Neural progenitor cell (in vitro differentiated cells): ENCODE measurements at regions not wholly inside any gene's neighbourhood (a gene's known extent, or its start where the extent isn't known, plus 50 kb on each side); places are given as distances from the start of the nearest gene placed in this dataset.

Source experiments
- DNase-seq: peaks from one replicate; pipeline ENCODE4 v3.0.0-alpha.2; 2016; ENCODE audit warnings: low spot score
- H2AFZ ChIP-seq: fragments of 200-600 bp; sonication (generic); replicated peaks from 2 replicates; pipeline ENCODE4 v1.6.1; 2016; ENCODE audit warnings: antibody characterized with exemption
- H3F3A ChIP-seq: fragments of 200-600 bp; sonication (generic); 2 replicates; pipeline ENCODE4 v1.6.1; 2016; ENCODE audit warnings: antibody characterized with exemption, low read depth
- H3K27ac ChIP-seq: fragments of 200-600 bp; sonication (generic); 2 replicates; pipeline ENCODE4 v1.5.1; 2016; ENCODE audit warnings: mild to moderate bottlenecking
- H3K27me3 ChIP-seq: fragments of 200-600 bp; sonication (generic); 2 replicates; pipeline ENCODE4 v1.6.1; 2016; ENCODE audit warnings: mild to moderate bottlenecking, moderate library complexity
- H3K36me3 ChIP-seq: fragments of 200-600 bp; sonication (generic); 2 replicates; pipeline ENCODE4 v1.5.1; 2016
- H3K4me1 ChIP-seq: fragments of 200-600 bp; sonication (generic); 2 replicates; pipeline ENCODE4 v1.6.1; 2016; ENCODE audit warnings: mixed run types
- H3K4me2 ChIP-seq: fragments of 200-600 bp; sonication (generic); 2 replicates; pipeline ENCODE4 v1.6.1; 2016
- H3K4me3 ChIP-seq: fragments of 200-600 bp; sonication (generic); 2 replicates; pipeline ENCODE4 v1.5.1; 2016
- H3K79me2 ChIP-seq: fragments of 200-600 bp; sonication (generic); 2 replicates; pipeline ENCODE4 v1.6.1; 2016; ENCODE audit warnings: low read depth
- H3K9ac ChIP-seq: fragments of 200-600 bp; sonication (generic); 2 replicates; pipeline ENCODE4 v1.6.1; 2016
- H3K9me3 ChIP-seq: fragments of 200-600 bp; sonication (generic); 2 replicates; pipeline ENCODE4 v1.5.1; 2016; ENCODE audit warnings: low read depth
- H4K20me1 ChIP-seq: fragments of 200-600 bp; sonication (generic); 2 replicates; pipeline ENCODE4 v1.6.1; 2016; ENCODE audit warnings: low read depth
- H3K27ac Mint-ChIP-seq: 3 replicates; pipeline ENCODE4 v1.8.0; 2021; ENCODE audit warnings: mixed read lengths
- H3K27me3 Mint-ChIP-seq: 2 replicates; pipeline ENCODE4 v1.8.0; 2022; ENCODE audit warnings: low read depth, mild to moderate bottlenecking, inconsistent platforms, moderate library complexity, mixed read lengths; ENCODE audit not compliant: insufficient read depth
- H3K36me3 Mint-ChIP-seq: 3 replicates; pipeline ENCODE4 v1.8.0; 2021; ENCODE audit warnings: mixed read lengths
- H3K4me1 Mint-ChIP-seq: 3 replicates; pipeline ENCODE4 v1.8.0; 2021; ENCODE audit warnings: mixed read lengths
- H3K4me3 Mint-ChIP-seq: 3 replicates; pipeline ENCODE4 v1.8.0; 2021; ENCODE audit warnings: mild to moderate bottlenecking, moderate library complexity, mixed read lengths
- H3K9me3 Mint-ChIP-seq: 3 replicates; pipeline ENCODE4 v1.8.0; 2020; ENCODE audit warnings: mixed read lengths
- EZH2 ChIP-seq: fragments of 200-600 bp; sonication (generic); IDR thresholded peaks from 2 replicates; pipeline ENCODE4 v1.6.1; 2017; ENCODE audit warnings: antibody characterized with exemption, mild to moderate bottlenecking, moderate library complexity
- EZH2phosphoT487 ChIP-seq: fragments of 200-600 bp; sonication (generic); IDR thresholded peaks from 2 replicates; pipeline ENCODE4 v1.6.1; 2017; ENCODE audit warnings: antibody characterized with exemption
- TF ChIP-seq, protein P1 (sequence below): fragments of 200-600 bp; sonication (generic); IDR thresholded peaks from 2 replicates; pipeline ENCODE4 v1.5.1; 2017; ENCODE audit warnings: antibody characterized with exemption, mild to moderate bottlenecking

DNA sequence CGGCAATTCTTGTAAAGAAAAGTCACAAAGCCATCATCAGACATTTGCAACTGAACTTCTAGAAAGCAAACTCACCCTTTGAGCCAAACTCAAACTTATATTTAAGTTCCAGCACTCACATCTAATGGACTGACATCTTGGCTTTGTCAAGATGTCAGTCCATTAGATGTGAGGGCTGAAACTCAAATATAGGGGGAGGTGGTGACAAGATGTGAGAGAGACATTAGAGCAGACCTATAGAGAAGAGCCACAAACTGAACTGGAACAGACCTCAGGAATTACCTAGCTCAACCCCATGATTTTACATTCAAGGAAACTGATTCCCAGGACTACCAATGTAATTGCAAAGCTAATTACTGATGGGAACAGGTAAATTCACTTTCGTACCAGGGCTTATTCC, 543.8 kb downstream of the TNS1 start:
- Histone ChIP-seq H3K4me1 (peaks cover 18% of the 10 kb centered on the region), H3K4me2 (no peak overlapping the region), H4K20me1 (no peaks in the 10 kb centered on the region), H3K27ac (no peak overlapping the region), H3K9ac (no peak overlapping the region), H3F3A (no peaks in the 10 kb centered on the region), H3K4me3 (no peak overlapping the region), H3K79me2 (no peaks in the 10 kb centered on the region), H3K36me3 (no peaks in the 10 kb centered on the region), H3K9me3 (no peaks in the 10 kb centered on the region), H2AFZ (no peak overlapping the region), H3K27me3 (no peaks in the 10 kb centered on the region)
- DNase-seq = no peak
- Mint-ChIP-seq H3K9me3 (no peaks in the 10 kb centered on the region), H3K27ac (no peak overlapping the region), H3K4me3 (no peak overlapping the region), H3K27me3 (peaks cover 6% of the 10 kb centered on the region), H3K4me1 (no peaks in the 10 kb centered on the region), H3K36me3 (no peaks in the 10 kb centered on the region)
- TF ChIP-seq, protein P1, sequence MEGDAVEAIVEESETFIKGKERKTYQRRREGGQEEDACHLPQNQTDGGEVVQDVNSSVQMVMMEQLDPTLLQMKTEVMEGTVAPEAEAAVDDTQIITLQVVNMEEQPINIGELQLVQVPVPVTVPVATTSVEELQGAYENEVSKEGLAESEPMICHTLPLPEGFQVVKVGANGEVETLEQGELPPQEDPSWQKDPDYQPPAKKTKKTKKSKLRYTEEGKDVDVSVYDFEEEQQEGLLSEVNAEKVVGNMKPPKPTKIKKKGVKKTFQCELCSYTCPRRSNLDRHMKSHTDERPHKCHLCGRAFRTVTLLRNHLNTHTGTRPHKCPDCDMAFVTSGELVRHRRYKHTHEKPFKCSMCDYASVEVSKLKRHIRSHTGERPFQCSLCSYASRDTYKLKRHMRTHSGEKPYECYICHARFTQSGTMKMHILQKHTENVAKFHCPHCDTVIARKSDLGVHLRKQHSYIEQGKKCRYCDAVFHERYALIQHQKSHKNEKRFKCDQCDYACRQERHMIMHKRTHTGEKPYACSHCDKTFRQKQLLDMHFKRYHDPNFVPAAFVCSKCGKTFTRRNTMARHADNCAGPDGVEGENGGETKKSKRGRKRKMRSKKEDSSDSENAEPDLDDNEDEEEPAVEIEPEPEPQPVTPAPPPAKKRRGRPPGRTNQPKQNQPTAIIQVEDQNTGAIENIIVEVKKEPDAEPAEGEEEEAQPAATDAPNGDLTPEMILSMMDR = no peak
- no peak for TF ChIP-seq EZH2phosphoT487
- TF ChIP-seq EZH2 = no peak

DNA sequence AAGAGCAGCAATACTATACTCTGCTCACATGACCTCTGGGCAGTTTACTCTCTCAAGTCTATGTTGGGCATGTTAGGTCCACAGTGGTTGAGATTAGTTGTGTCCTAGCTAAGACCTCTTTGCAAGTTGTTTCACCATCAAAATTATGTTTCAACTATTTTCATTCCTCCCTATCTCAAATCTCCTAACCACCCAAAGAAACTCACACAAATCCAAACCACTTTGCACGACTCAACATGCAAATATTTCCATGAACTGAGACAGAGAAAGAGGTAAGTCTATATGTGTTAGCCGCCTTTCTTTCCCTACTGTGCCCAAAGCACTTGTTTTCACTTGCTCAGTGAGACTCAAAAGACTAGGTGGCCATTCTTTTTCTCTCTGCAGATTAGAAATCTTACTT, 546.8 kb downstream of the TNS1 start:
- no peaks in the 10 kb centered on the region for H3F3A ChIP-seq
- no peaks in the 10 kb centered on the region for H4K20me1 ChIP-seq
- no peaks in the 10 kb centered on the region for H3K36me3 ChIP-seq
- no peak for DNase-seq
- H3K9ac ChIP-seq = no peak overlapping the region
- no peak overlapping the region for H3K27ac ChIP-seq
- no peak overlapping the region for H3K4me3 Mint-ChIP-seq
- no peaks in the 10 kb centered on the region for H3K79me2 ChIP-seq
- no peaks in the 10 kb centered on the region for H3K36me3 Mint-ChIP-seq
- H3K4me3 ChIP-seq = no peak overlapping the region
- H3K4me1 ChIP-seq = peaks cover 18% of the 10 kb centered on the region
- peaks cover 2% of the 10 kb centered on the region for H3K9me3 Mint-ChIP-seq
- TF ChIP-seq EZH2 (no peak), EZH2phosphoT487 (no peak)
- TF ChIP-seq, protein P1 = no peak
- H3K9me3 ChIP-seq = no peaks in the 10 kb centered on the region
- H3K4me2 ChIP-seq = peak overlapping the region; percentile 11
- H3K27me3 Mint-ChIP-seq = peaks cover 7% of the 10 kb centered on the region
- no peak overlapping the region for H3K27ac Mint-ChIP-seq
- H3K27me3 ChIP-seq = no peaks in the 10 kb centered on the region
- H3K4me1 Mint-ChIP-seq = peaks cover 3% of the 10 kb centered on the region
- no peak overlapping the region for H2AFZ ChIP-seq

DNA sequence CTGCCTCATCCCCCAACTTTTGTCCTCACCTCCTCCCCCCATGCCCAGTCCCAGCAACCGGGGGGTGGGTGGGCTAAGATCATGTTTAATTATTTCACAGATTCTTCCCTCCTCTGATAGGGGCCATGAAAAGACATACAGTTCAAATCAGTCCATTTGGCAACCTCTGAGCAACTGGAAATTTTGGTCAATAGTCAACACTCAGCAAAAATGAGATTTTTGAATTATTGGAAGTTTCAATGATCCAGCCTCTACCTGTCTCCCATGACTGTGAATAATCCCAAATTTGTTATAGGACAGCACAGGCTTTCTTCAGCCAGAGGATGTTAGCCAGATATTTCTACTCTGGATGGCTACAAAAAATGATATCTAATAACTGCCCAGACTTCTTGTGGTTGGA, 549.9 kb downstream of the TNS1 start:
- Histone ChIP-seq H3K4me1 (peaks cover 18% of the 10 kb centered on the region), H2AFZ (no peak overlapping the region), H3K9ac (no peak overlapping the region), H3K4me3 (no peak overlapping the region), H3K9me3 (no peaks in the 10 kb centered on the region), H3K79me2 (no peaks in the 10 kb centered on the region), H3K36me3 (no peaks in the 10 kb centered on the region), H4K20me1 (no peaks in the 10 kb centered on the region), H3K27me3 (no peaks in the 10 kb centered on the region), H3K27ac (no peak overlapping the region), H3F3A (no peaks in the 10 kb centered on the region), H3K4me2 (no peak overlapping the region)
- H3K4me3 Mint-ChIP-seq = no peak overlapping the region
- H3K4me1 Mint-ChIP-seq = peaks cover 3% of the 10 kb centered on the region
- peaks cover 2% of the 10 kb centered on the region for H3K9me3 Mint-ChIP-seq
- no peak for DNase-seq
- H3K27ac Mint-ChIP-seq = no peak overlapping the region
- H3K27me3 Mint-ChIP-seq = peaks cover 7% of the 10 kb centered on the region
- TF ChIP-seq EZH2phosphoT487 = no peak
- TF ChIP-seq, protein P1 = no peak
- no peak for TF ChIP-seq EZH2
- H3K36me3 Mint-ChIP-seq = no peaks in the 10 kb centered on the region

DNA sequence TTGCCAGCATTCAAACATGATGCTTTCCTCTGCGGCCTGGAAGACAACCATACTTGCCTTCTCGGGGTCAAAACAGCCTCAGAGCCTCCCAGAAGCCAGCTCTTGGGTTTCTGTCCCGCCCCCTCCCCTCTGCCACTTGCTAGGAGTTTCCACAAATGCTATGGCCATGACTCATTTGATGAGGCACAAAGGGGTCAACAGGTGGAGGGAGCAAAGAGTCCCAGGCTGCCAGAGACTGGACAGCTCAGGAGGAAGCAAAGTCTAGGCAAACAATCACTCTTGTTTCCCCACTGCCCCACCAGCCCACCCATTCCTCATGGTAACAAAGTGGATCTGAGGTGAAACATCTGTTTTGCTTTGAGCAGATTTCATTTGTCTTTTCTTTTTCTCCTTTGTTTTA, 551.1 kb downstream of the TNS1 start:
- no peaks in the 10 kb centered on the region for H3K79me2 ChIP-seq
- H3K4me1 Mint-ChIP-seq = peaks cover 3% of the 10 kb centered on the region
- H3K4me3 Mint-ChIP-seq = no peak overlapping the region
- no peaks in the 10 kb centered on the region for H3K27me3 ChIP-seq
- no peak overlapping the region for H3K27ac ChIP-seq
- no peak overlapping the region for H3K4me2 ChIP-seq
- H4K20me1 ChIP-seq = no peaks in the 10 kb centered on the region
- H3K27ac Mint-ChIP-seq = peak overlapping the region; percentile 77
- peaks cover 4% of the 10 kb centered on the region for H3K27me3 Mint-ChIP-seq
- H3K4me1 ChIP-seq = peaks cover 18% of the 10 kb centered on the region
- no peak overlapping the region for H3K4me3 ChIP-seq
- no peaks in the 10 kb centered on the region for H3K36me3 ChIP-seq
- H2AFZ ChIP-seq = no peak overlapping the region
- no peak overlapping the region for H3K9ac ChIP-seq
- H3K36me3 Mint-ChIP-seq = no peaks in the 10 kb centered on the region
- no peak for DNase-seq
- TF ChIP-seq, protein P1 = no peak
- no peak for TF ChIP-seq EZH2
- no peak for TF ChIP-seq EZH2phosphoT487
- no peaks in the 10 kb centered on the region for H3F3A ChIP-seq
- peaks cover 2% of the 10 kb centered on the region for H3K9me3 Mint-ChIP-seq
- no peaks in the 10 kb centered on the region for H3K9me3 ChIP-seq
